COR-L47 (cell line): ENCODE measurements at regions not wholly inside any gene's neighbourhood (a gene's known extent, or its start where the extent isn't known, plus 50 kb on each side); places are given as distances from the start of the nearest gene placed in this dataset.
A peak's percentile ranks its signal among the peaks of the same experiment; 100 is the strongest.
"Not testable (repeated sequence)": the region's sequence is repeated elsewhere in the genome, so short reads cannot be mapped to it uniquely, and the experiment has no call there.

Experiments
- DNase-seq: peaks from one replicate; lab custom pipeline; 2025; lab: John Stamatoyannopoulos, UW

DNA sequence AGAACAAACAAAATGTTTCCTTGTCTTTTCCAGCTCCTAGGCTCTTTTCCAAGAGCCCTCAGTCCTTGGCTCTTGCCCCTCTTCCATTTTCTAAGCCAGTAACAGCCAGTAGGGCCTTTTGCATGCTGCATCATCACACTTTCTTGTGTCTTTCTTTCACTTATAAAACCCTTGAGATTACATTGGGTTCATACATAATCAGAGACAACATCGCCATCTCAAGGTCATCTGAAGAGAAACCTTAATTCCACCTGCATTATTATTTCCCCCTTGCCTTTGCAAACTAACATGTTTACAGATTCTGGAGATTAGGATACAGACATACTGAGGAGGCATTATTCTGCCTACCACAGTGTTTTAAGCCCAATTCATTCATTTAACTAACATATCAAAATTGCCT lies 697.3 kb downstream of the TRIB2 start:
- DNase-seq, result peak; percentile 6

GRCh38 chr2:13414897-13415296 lies 698.2 kb downstream of the TRIB2 start:
- no peak for DNase-seq

DNA sequence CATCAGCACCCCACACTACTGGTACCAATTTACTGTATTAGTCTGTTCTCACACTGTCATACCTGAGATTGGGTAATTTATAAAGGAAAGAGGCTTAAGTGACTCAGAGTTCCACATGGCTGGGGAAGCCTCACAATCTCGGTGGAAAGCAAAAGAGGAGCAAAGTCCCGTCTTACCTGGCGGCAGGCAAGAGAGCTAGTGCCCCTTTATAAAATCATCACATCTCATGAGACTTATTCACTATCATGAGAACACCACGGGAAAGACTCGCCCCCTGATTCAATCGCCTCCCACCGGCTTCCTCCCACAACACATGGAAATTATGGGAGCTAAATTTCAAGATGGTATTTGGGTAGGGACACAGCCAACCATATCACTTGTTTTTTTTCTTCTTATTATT lies 717.2 kb downstream of the TRIB2 start:
- DNase-seq, result no peak

DNA sequence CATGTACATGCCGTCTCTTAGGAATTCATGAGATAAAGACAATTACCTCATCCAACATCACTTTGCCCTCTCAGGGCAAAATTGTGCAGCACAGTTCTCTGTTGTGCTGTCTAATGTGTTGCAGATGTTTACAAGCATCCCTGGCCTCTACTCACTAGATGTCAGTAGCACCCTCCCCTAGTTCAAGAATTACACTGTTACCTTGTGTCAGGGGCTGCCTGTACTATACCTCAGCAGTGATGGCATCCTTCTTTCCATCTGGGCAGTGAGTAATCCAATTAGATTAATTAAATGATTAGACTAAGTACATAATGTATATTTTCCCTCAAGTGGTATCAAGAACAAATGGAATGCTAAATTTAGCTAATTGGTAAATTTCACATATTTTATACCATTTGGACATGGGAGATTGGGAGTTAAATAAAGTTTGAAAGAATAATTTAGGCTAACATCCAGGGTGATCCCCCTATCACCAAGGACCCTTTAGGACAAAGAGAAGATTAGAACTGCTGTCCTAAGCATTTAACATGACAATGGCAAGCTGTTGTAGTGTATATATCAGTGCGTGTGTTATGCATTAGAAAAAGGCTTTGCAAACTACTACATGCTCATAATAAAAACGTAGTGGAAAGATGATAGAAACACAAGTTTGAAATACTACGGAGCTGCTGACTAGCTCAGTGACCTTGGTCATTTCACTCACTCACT lies 727.0 kb downstream of the TRIB2 start:
- DNase-seq, result not testable (repeated sequence)

- DNase-seq, result no peak
These were observed 745.7 kb downstream of the TRIB2 start for GRCh38 chr2:13462464-13462863.

DNA sequence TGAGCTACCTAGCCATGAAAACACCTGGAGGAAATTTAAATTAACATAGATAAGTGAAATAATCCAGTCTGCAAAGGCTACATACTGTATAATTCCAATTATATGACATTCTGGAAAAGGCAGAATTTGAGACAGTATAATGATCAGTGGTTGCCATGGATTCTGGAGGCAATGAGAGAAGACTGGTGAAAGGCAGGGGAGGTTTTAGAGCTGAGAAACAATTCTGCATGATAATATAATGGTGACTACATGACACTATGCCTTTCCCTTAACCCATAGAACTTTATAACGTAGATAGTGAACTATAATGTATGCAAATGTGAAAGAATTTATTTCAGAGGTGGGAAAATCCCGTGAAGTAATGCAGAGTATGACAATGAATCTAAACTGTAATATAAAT lies 749.3 kb downstream of the TRIB2 start:
- no peak for DNase-seq

DNA sequence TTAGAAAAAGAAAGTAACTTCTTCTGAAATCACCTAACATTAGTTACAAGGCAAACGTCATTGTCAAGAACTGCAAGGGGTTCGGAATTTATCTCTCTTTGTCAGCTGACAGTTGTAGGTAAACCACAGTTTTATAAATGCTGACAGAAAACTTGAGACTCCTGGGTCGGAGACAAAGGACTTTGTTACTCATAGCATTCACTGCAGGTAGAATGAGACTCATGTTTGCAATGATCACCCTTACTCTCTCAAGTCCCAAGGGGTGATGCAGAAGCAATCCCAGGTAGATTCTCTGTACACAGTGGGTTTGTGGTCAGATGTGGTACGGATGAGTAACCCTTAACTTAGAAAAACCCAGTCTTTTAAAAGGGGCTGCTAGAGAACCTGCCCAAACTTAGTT lies 757.8 kb downstream of the TRIB2 start:
- DNase-seq, result no peak

DNA sequence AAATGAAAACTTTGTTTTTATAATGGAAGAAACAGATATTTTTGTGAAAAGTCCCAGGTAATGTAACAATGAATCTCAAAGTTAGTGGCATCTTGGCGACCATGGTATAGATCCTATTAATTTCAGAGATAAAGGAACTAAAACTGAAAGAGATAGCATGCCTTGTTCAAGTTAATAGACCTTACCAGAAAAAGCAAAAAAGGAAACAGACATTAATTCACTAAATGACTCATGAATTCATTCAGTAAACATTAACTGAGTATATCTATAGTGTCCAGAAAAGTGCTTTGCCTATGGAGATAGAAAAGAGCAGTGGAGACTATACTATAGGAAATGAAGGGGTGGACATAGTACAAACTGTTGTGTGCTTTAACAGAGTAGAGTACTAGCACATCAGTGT lies 763.3 kb downstream of the TRIB2 start:
- no peak for DNase-seq

GRCh38 chr2:13481201-13481600 lies 764.5 kb downstream of the TRIB2 start:
- no peak for DNase-seq

- DNase-seq, result no peak
These were observed 768.5 kb downstream of the TRIB2 start for GRCh38 chr2:13485256-13485655.

DNA sequence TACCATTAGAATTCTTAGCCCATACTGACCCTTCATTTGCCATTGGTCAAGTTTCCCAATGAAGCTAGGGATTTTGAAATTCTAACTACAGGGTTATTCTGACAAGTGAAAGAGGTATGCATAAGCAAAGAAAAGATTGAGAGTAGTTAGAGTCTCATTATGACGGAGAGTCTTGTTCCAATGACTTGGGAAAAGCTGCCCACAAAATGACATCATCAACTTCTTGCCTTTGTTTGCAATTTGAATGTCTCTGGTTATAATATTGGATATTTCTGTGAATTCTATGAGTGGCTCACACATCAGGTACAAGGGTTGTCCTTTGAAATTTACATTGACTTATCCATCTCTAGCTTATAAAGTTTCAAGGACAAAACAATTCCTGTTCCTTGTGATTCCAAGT lies 772.2 kb downstream of the TRIB2 start:
- DNase-seq, result no peak

DNA sequence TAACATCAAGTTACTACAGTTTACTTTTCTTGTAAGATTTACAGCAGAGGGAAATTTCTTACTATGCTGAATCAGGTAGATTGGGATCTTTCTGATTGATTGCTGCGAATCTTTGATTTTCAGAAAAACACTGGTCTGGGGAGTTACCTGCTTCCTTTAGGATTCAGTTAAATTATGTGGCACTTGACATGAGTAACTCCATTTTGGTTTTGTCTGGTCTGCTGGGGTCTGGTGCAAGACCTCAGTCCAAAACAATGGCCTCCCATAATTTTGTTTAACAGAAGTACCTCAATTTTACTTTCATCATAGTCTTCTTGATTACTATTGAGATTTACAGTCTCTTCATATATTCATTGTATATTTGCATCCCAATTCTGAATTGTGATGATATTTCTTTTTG lies 775.5 kb downstream of the TRIB2 start:
- DNase-seq, result no peak

DNA sequence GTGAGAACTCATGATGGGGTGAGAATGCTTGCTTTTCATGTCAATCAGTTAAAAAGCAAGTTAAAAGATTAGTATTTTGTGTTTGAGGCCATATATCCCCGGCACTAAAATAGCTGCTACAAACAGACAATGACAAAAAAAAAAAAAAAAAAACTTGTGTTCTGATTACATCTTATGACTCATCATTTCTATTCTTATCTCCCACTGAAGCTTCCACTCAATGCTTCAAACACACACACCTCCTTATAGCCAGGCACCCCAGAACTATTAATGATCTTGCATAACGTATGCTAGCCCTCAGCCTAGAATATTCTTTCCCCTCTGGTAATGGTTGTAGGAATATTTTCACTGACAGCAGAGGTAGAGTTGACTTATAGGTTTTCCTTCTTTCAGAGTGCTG lies 778.3 kb downstream of the TRIB2 start:
- no peak for DNase-seq

- no peak for DNase-seq
These were observed 788.1 kb downstream of the TRIB2 start for GRCh38 chr2:13504808-13505207.

- peak; percentile 68 for DNase-seq
These were observed 791.9 kb downstream of the TRIB2 start for GRCh38 chr2:13508671-13509070.

GRCh38 chr2:13515254-13515653 lies 798.5 kb downstream of the TRIB2 start:
- no peak for DNase-seq

- DNase-seq, result no peak
These were observed 805.4 kb downstream of the TRIB2 start for GRCh38 chr2:13522096-13522495.

DNA sequence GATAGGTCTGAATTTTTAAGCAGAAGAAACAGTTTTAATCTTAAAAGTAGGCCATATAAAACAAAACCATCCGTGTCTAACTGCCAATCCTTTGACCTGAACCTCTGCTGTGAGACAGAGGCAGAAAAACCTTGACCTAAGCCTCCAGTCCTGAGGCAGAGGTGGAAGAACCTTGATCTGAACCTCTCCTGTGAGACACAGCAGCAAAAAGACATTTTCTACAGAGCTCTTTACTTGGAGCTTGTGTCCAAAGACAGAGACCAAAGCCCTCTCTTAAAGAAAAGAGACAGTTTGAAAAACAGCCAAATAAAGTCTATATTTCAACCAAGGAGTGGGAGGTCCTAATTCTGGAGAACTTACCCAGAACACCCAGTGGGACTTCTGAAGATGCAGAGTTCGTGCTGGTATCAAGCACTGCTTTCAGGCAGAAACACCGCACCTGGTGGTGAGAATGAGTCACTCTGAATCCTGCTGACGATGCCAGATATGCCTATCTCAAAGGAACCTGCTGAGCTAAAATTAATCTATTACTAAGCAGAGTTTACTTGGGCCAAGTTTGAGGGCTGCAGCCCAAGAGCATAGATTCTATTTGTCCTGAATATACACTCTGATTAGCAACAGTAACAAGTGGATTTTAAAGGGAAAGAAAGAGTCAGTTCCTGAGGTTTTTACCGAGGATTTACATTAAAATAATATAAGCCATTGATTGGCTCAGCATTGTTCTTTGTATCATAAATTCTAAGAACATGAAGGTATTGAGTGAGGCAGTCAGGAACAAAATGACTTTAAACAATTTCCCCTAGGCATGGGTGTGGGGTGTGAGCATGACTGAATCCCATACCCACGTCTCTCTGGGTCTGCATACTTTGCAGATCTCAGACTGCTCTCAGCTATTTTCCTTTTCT lies 806.4 kb downstream of the TRIB2 start:
- DNase-seq, result peak; percentile 28

DNA sequence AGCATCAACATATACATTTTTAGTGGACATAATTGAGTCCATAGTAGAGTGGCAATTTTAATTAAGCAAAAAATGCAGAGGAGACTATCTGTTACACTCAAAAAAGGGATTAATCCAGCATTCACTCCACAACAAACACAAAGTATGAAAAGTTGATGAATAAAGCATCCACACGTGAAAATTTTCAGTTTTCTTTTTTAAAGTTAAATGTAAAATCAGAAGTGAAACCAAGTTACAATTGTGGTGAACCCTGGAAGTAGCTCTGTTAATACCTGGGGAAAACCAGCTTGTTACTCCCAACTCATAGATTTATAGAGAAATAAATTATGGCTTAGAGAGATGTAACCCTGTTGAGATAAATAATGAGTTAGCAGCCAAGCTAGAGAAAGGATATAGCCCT lies 807.8 kb downstream of the TRIB2 start:
- DNase-seq, result no peak

GRCh38 chr2:13531735-13532410 lies 815.1 kb downstream of the TRIB2 start:
- DNase-seq, result not testable (repeated sequence)

- DNase-seq, result not testable (repeated sequence)
These were observed 816.2 kb downstream of the TRIB2 start for GRCh38 chr2:13532781-13533523.

- DNase-seq, result no peak
These were observed 816.8 kb downstream of the TRIB2 start for GRCh38 chr2:13533524-13533922.
